ENCODE measurements at regions not wholly inside any gene's neighbourhood (a gene's known extent, or its start where the extent isn't known, plus 50 kb on each side); places are given as distances from the start of the nearest gene placed in this dataset.

GRCh38 chr5:157993201-157993600 is 134.3 kb upstream of the CLINT1 start:
- H3K27me3 ChIP-seq (ENCODE audit: control insufficient read depth in 2 of 2, insufficient read depth in 1 of 2, low read length in 1 of 2), result peaks cover 3 to 61% of the 10 kb centered on the region in 2 donors
- no peak overlapping the region for H3K4me3 ChIP-seq (ENCODE audit: low read length in 2 of 2)
- H3K9me3 ChIP-seq (ENCODE audit: control insufficient read depth in 2 of 2, insufficient read depth in 1 of 2, low read length in 1 of 2), result no peaks in the 10 kb centered on the region
- DNase-seq (ENCODE audit: low read depth in 6 of 9, low spot score in 9 of 9), result no peak
- no peak overlapping the region for H3K27ac ChIP-seq (ENCODE audit: low read depth in 1 of 2, low read length in 1 of 2)
- 98% methylated on average over 2 of the region's 2 CpGs for WGBS
- no peaks in the 10 kb centered on the region for H3K36me3 ChIP-seq (ENCODE audit: control insufficient read depth in 2 of 2, insufficient read depth in 2 of 2, low read length in 1 of 2)
- H3K4me1 ChIP-seq (ENCODE audit: control insufficient read depth in 2 of 2, insufficient read depth in 2 of 2, low read length in 2 of 2), result peaks cover 5 to 8% of the 10 kb centered on the region in 2 donors

- 96% methylated on average over 4 of the region's 4 CpGs for WGBS
- no peak for DNase-seq (ENCODE audit: low read depth in 6 of 9, low spot score in 9 of 9)
- no peaks in the 10 kb centered on the region for H3K9me3 ChIP-seq (ENCODE audit: control insufficient read depth in 2 of 2, insufficient read depth in 1 of 2, low read length in 1 of 2)
These were observed 131.7 kb upstream of the CLINT1 start for GRCh38 chr5:157990583-157991181.

GRCh38 chr5:157989296-157989695 is 130.4 kb upstream of the CLINT1 start:
- Histone ChIP-seq H3K27ac (ENCODE audit: low read depth in 1 of 2, low read length in 1 of 2) (no peak overlapping the region), H3K4me3 (ENCODE audit: low read length in 2 of 2) (no peak overlapping the region), H3K9me3 (ENCODE audit: control insufficient read depth in 2 of 2, insufficient read depth in 1 of 2, low read length in 1 of 2) (no peaks in the 10 kb centered on the region), H3K27me3 (ENCODE audit: control insufficient read depth in 2 of 2, insufficient read depth in 1 of 2, low read length in 1 of 2) (peaks cover 0 to 50% of the 10 kb centered on the region in 2 donors), H3K4me1 (ENCODE audit: control insufficient read depth in 2 of 2, insufficient read depth in 2 of 2, low read length in 2 of 2) (peaks cover 2 to 3% of the 10 kb centered on the region in 2 donors), H3K36me3 (ENCODE audit: control insufficient read depth in 2 of 2, insufficient read depth in 2 of 2, low read length in 1 of 2) (no peaks in the 10 kb centered on the region)
- WGBS, result 94% methylated on average over 6 of the region's 6 CpGs
- no peak for DNase-seq (ENCODE audit: low read depth in 6 of 9, low spot score in 9 of 9)

More at GRCh38 chr5:157990583-157991181, 131.7 kb upstream of the CLINT1 start:
- no peak overlapping the region for H3K27ac ChIP-seq (ENCODE audit: low read depth in 1 of 2, low read length in 1 of 2)
- no peaks in the 10 kb centered on the region for H3K36me3 ChIP-seq (ENCODE audit: control insufficient read depth in 2 of 2, insufficient read depth in 2 of 2, low read length in 1 of 2)
- H3K27me3 ChIP-seq (ENCODE audit: control insufficient read depth in 2 of 2, insufficient read depth in 1 of 2, low read length in 1 of 2), result peaks cover 3 to 61% of the 10 kb centered on the region in 2 donors
- no peak overlapping the region for H3K4me3 ChIP-seq (ENCODE audit: low read length in 2 of 2)
- H3K4me1 ChIP-seq (ENCODE audit: control insufficient read depth in 2 of 2, insufficient read depth in 2 of 2, low read length in 2 of 2), result peaks cover 5 to 8% of the 10 kb centered on the region in 2 donors

- no peaks in the 10 kb centered on the region for H3K9me3 ChIP-seq (ENCODE audit: control insufficient read depth in 2 of 2, insufficient read depth in 1 of 2, low read length in 1 of 2)
- H3K4me3 ChIP-seq (ENCODE audit: low read length in 2 of 2), result no peak overlapping the region
- 97% methylated on average over 15 of the region's 15 CpGs for WGBS
- DNase-seq (ENCODE audit: low read depth in 6 of 9, low spot score in 9 of 9), result no peak
- H3K27me3 ChIP-seq (ENCODE audit: control insufficient read depth in 2 of 2, insufficient read depth in 1 of 2, low read length in 1 of 2), result peaks cover 0 to 37% of the 10 kb centered on the region in 2 donors
- H3K36me3 ChIP-seq (ENCODE audit: control insufficient read depth in 2 of 2, insufficient read depth in 2 of 2, low read length in 1 of 2), result no peaks in the 10 kb centered on the region
- no peaks in the 10 kb centered on the region for H3K4me1 ChIP-seq (ENCODE audit: control insufficient read depth in 2 of 2, insufficient read depth in 2 of 2, low read length in 2 of 2)
- no peak overlapping the region for H3K27ac ChIP-seq (ENCODE audit: low read depth in 1 of 2, low read length in 1 of 2)
These were observed 128.3 kb upstream of the CLINT1 start for GRCh38 chr5:157987259-157987658.

- no peaks in the 10 kb centered on the region for H3K4me1 ChIP-seq (ENCODE audit: control insufficient read depth in 2 of 2, insufficient read depth in 2 of 2, low read length in 2 of 2)
- H3K36me3 ChIP-seq (ENCODE audit: control insufficient read depth in 2 of 2, insufficient read depth in 2 of 2, low read length in 1 of 2), result no peaks in the 10 kb centered on the region
- 97% methylated on average over 29 of the region's 29 CpGs for WGBS
- peaks cover 0 to 32% of the 10 kb centered on the region in 2 donors for H3K27me3 ChIP-seq (ENCODE audit: control insufficient read depth in 2 of 2, insufficient read depth in 1 of 2, low read length in 1 of 2)
- no peak overlapping the region for H3K4me3 ChIP-seq (ENCODE audit: low read length in 2 of 2)
- no peaks in the 10 kb centered on the region for H3K9me3 ChIP-seq (ENCODE audit: control insufficient read depth in 2 of 2, insufficient read depth in 1 of 2, low read length in 1 of 2)
- no peak overlapping the region for H3K27ac ChIP-seq (ENCODE audit: low read depth in 1 of 2, low read length in 1 of 2)
- DNase-seq (ENCODE audit: low read depth in 6 of 9, low spot score in 9 of 9), result no peak
These were observed 127.6 kb upstream of the CLINT1 start for GRCh38 chr5:157986431-157986990.

GRCh38 chr5:157984611-157985010 is 125.7 kb upstream of the CLINT1 start:
- DNase-seq (ENCODE audit: low read depth in 6 of 9, low spot score in 9 of 9), result no peak
- 95% methylated on average over 5 of the region's 5 CpGs for WGBS
- Histone ChIP-seq H3K27ac (ENCODE audit: low read depth in 1 of 2, low read length in 1 of 2) (no peak overlapping the region), H3K9me3 (ENCODE audit: control insufficient read depth in 2 of 2, insufficient read depth in 1 of 2, low read length in 1 of 2) (no peaks in the 10 kb centered on the region), H3K4me3 (ENCODE audit: low read length in 2 of 2) (no peak overlapping the region), H3K27me3 (ENCODE audit: control insufficient read depth in 2 of 2, insufficient read depth in 1 of 2, low read length in 1 of 2) (peaks cover 0 to 21% of the 10 kb centered on the region in 2 donors), H3K36me3 (ENCODE audit: control insufficient read depth in 2 of 2, insufficient read depth in 2 of 2, low read length in 1 of 2) (no peaks in the 10 kb centered on the region), H3K4me1 (ENCODE audit: control insufficient read depth in 2 of 2, insufficient read depth in 2 of 2, low read length in 2 of 2) (no peaks in the 10 kb centered on the region)

- Histone ChIP-seq H3K4me3 (ENCODE audit: low read length in 2 of 2) (no peak overlapping the region), H3K36me3 (ENCODE audit: control insufficient read depth in 2 of 2, insufficient read depth in 2 of 2, low read length in 1 of 2) (no peaks in the 10 kb centered on the region), H3K27me3 (ENCODE audit: control insufficient read depth in 2 of 2, insufficient read depth in 1 of 2, low read length in 1 of 2) (peaks cover 0 to 17% of the 10 kb centered on the region in 2 donors), H3K27ac (ENCODE audit: low read depth in 1 of 2, low read length in 1 of 2) (no peak overlapping the region), H3K4me1 (ENCODE audit: control insufficient read depth in 2 of 2, insufficient read depth in 2 of 2, low read length in 2 of 2) (no peaks in the 10 kb centered on the region), H3K9me3 (ENCODE audit: control insufficient read depth in 2 of 2, insufficient read depth in 1 of 2, low read length in 1 of 2) (no peaks in the 10 kb centered on the region)
- DNase-seq (ENCODE audit: low read depth in 6 of 9, low spot score in 9 of 9), result no peak
- 74% methylated on average over 3 of the region's 3 CpGs for WGBS
These were observed 125.1 kb upstream of the CLINT1 start for GRCh38 chr5:157983906-157984551.

- 97% methylated on average over 2 of the region's 2 CpGs for WGBS
- H3K27ac ChIP-seq (ENCODE audit: low read depth in 1 of 2, low read length in 1 of 2), result no peak overlapping the region
- no peaks in the 10 kb centered on the region for H3K36me3 ChIP-seq (ENCODE audit: control insufficient read depth in 2 of 2, insufficient read depth in 2 of 2, low read length in 1 of 2)
- DNase-seq (ENCODE audit: low read depth in 6 of 9, low spot score in 9 of 9), result no peak
- H3K4me1 ChIP-seq (ENCODE audit: control insufficient read depth in 2 of 2, insufficient read depth in 2 of 2, low read length in 2 of 2), result no peaks in the 10 kb centered on the region
- H3K9me3 ChIP-seq (ENCODE audit: control insufficient read depth in 2 of 2, insufficient read depth in 1 of 2, low read length in 1 of 2), result no peaks in the 10 kb centered on the region
- H3K4me3 ChIP-seq (ENCODE audit: low read length in 2 of 2), result no peak overlapping the region
- H3K27me3 ChIP-seq (ENCODE audit: control insufficient read depth in 2 of 2, insufficient read depth in 1 of 2, low read length in 1 of 2), result peaks cover 0 to 5% of the 10 kb centered on the region in 2 donors
These were observed 119.1 kb upstream of the CLINT1 start for GRCh38 chr5:157978061-157978460.

GRCh38 chr5:157976429-157976828 is 117.5 kb upstream of the CLINT1 start:
- no peaks in the 10 kb centered on the region for H3K36me3 ChIP-seq (ENCODE audit: control insufficient read depth in 2 of 2, insufficient read depth in 2 of 2, low read length in 1 of 2)
- DNase-seq (ENCODE audit: low read depth in 6 of 9, low spot score in 9 of 9), result no peak
- H3K4me1 ChIP-seq (ENCODE audit: control insufficient read depth in 2 of 2, insufficient read depth in 2 of 2, low read length in 2 of 2), result no peaks in the 10 kb centered on the region
- H3K27ac ChIP-seq (ENCODE audit: low read depth in 1 of 2, low read length in 1 of 2), result no peak overlapping the region
- no peak overlapping the region for H3K4me3 ChIP-seq (ENCODE audit: low read length in 2 of 2)
- peaks cover 0 to 5% of the 10 kb centered on the region in 2 donors for H3K27me3 ChIP-seq (ENCODE audit: control insufficient read depth in 2 of 2, insufficient read depth in 1 of 2, low read length in 1 of 2)
- H3K9me3 ChIP-seq (ENCODE audit: control insufficient read depth in 2 of 2, insufficient read depth in 1 of 2, low read length in 1 of 2), result no peaks in the 10 kb centered on the region
